ENCODE measurements at regions not wholly inside any gene's neighbourhood (a gene's known extent, or its start where the extent isn't known, plus 50 kb on each side); places are given as distances from the start of the nearest gene placed in this dataset.

DNA sequence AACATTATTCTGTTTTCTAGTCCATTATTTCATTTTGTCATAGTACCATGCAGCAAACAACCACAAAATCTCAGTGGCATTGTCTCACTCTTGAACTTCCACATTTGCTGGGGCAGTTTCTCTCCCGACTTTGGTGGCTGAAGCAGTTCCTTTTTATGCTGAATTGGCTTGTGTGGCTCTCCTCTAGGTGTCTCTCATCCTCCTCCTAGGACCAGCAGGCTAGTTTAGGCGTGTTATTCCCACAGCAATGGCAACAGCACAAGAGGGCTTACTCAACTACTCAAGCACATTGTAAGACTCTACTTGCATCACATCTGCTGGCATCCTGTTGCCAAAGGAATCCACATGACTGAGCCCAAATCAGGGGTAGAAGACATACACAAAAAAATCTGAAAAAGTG lies 201.8 kb upstream of the KCNH8 start:
- no peak for TF ChIP-seq CTCF (IDR thresholded peaks at IDR 0.05; ENCODE audit: borderline replicate concordance, control extremely low read depth, extremely low read depth, insufficient read depth, missing control alignments)
- in situ Hi-C loops (cut with MboI; ENCODE audit: low sequenced_read_pairs, unreplicated experiment), result no loop called here
- no peak for DNase-seq (ENCODE audit: low spot score)

- peak; percentile 37 for DNase-seq (ENCODE audit: low spot score)
- no peak for TF ChIP-seq CTCF (IDR thresholded peaks at IDR 0.05; ENCODE audit: borderline replicate concordance, control extremely low read depth, extremely low read depth, insufficient read depth, missing control alignments)
- in situ Hi-C loops (cut with MboI; ENCODE audit: low sequenced_read_pairs, unreplicated experiment), result no loop called here
These were observed 210.7 kb upstream of the KCNH8 start for GRCh38 chr3:18937574-18937973.

GRCh38 chr3:18919158-18919557 lies 229.2 kb upstream of the KCNH8 start:
- in situ Hi-C loops (cut with MboI; ENCODE audit: low sequenced_read_pairs, unreplicated experiment), result no loop called here
- no peak for DNase-seq (ENCODE audit: low spot score)
- no peak for TF ChIP-seq CTCF (IDR thresholded peaks at IDR 0.05; ENCODE audit: borderline replicate concordance, control extremely low read depth, extremely low read depth, insufficient read depth, missing control alignments)

DNA sequence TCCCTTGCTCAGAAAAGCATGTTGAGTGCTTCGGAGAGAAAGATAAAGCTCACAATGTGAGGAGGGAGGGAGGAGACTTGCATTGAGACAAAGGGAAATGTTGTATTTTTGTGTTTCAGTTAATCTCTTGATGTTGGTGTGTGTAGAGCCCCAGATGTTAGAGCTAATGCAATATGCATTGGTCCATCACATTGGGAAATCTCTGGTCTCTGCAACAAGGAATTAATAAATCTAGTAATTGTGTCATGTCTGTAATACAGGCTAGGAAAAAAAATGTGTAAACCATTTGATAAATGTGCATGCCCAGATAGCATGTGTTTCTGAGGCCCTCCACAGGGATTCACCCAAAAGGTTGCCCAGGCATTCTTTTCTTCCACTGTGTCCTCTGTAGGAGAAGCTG lies 230.4 kb upstream of the KCNH8 start:
- in situ Hi-C loops (cut with MboI; ENCODE audit: low sequenced_read_pairs, unreplicated experiment), result no loop called here
- TF ChIP-seq CTCF (IDR thresholded peaks at IDR 0.05; ENCODE audit: borderline replicate concordance, control extremely low read depth, extremely low read depth, insufficient read depth, missing control alignments), result no peak
- no peak for DNase-seq (ENCODE audit: low spot score)

DNA sequence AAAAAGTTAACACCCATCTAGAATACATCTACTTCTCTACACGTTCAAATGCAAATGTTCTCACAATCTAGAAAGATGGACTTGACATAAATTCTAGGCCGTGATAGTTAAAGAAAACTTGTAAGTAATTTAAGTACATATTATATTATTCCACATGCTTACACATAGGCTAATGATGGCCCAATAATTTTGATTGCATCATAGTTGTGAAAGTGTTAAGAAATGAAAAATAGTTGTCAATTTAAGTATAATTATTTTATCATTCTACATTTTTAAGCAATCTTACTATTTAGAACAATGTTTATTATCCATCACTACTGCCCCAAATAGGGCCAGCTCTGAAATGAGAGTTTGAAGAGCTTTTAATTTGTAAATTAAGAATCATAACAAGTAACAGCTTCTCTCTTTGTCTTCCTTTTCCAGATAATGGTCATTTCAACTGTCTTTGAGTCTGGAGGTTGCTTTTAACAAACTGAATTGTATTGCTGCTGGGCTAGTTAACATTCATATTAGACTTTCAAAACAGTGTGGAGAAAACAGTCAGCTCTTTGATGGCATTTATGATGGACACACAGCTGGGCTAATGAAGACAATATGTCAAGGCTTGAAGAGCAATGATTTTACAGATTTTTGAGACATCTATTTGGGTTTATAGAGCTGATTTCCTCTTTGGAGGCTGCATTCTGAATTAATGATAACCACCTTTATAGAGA lies 246.1 kb upstream of the KCNH8 start:
- TF ChIP-seq CTCF (IDR thresholded peaks at IDR 0.05; ENCODE audit: borderline replicate concordance, control extremely low read depth, extremely low read depth, insufficient read depth, missing control alignments), result no peak
- no peak for DNase-seq (ENCODE audit: low spot score)
- in situ Hi-C loops (cut with MboI; ENCODE audit: low sequenced_read_pairs, unreplicated experiment), result no loop called here

- no peak for DNase-seq (ENCODE audit: low spot score)
- no peak for TF ChIP-seq CTCF (IDR thresholded peaks at IDR 0.05; ENCODE audit: borderline replicate concordance, control extremely low read depth, extremely low read depth, insufficient read depth, missing control alignments)
- in situ Hi-C loops (cut with MboI; ENCODE audit: low sequenced_read_pairs, unreplicated experiment), result no loop called here
These were observed 246.7 kb upstream of the KCNH8 start for GRCh38 chr3:18901571-18901970.

Data from GM13976 (cell line).